ENCODE measurements at regions not wholly inside any gene's neighbourhood (a gene's known extent, or its start where the extent isn't known, plus 50 kb on each side); places are given as distances from the start of the nearest gene placed in this dataset.
"Not testable (repeated sequence)": the region's sequence is repeated elsewhere in the genome, so short reads cannot be mapped to it uniquely, and the experiment has no call there.

- DNase-seq: not testable (repeated sequence)
Observed at GRCh38 chr4:3967204-3967603, 201.0 kb downstream of the ADRA2C start.

GRCh38 chr4:3972626-3973025 lies 206.4 kb downstream of the ADRA2C start:
- DNase-seq: not testable (repeated sequence)

GRCh38 chr4:3973581-3974200 lies 207.5 kb downstream of the ADRA2C start:
- DNase-seq: not testable (repeated sequence)

GRCh38 chr4:3983518-3984125 lies 217.4 kb downstream of the ADRA2C start:
- not testable (repeated sequence) for DNase-seq

- not testable (repeated sequence) for DNase-seq
Observed at GRCh38 chr4:3984796-3985195, 218.6 kb downstream of the ADRA2C start.

- DNase-seq: not testable (repeated sequence)
Observed at GRCh38 chr4:3986412-3986811, 220.2 kb downstream of the ADRA2C start.

- DNase-seq: not testable (repeated sequence)
Observed at GRCh38 chr4:3997386-3997785, 229.3 kb downstream of the OTOP1 start.

GRCh38 chr4:4004036-4004435 lies 222.7 kb downstream of the OTOP1 start:
- DNase-seq: not testable (repeated sequence)

- DNase-seq: not testable (repeated sequence)
Observed at GRCh38 chr4:4004702-4005101, 222.0 kb downstream of the OTOP1 start.

- not testable (repeated sequence) for DNase-seq
Observed at GRCh38 chr4:4006356-4006755, 220.4 kb downstream of the OTOP1 start.

GRCh38 chr4:4019071-4019470 lies 207.7 kb downstream of the OTOP1 start:
- not testable (repeated sequence) for DNase-seq

- not testable (repeated sequence) for DNase-seq
Observed at GRCh38 chr4:4021161-4021560, 205.6 kb downstream of the OTOP1 start.

GRCh38 chr4:4026708-4027107 lies 200.0 kb downstream of the OTOP1 start:
- DNase-seq: not testable (repeated sequence)

- not testable (repeated sequence) for DNase-seq
Observed at GRCh38 chr4:4028752-4029151, 198.0 kb downstream of the OTOP1 start.

- DNase-seq: not testable (repeated sequence)
Observed at GRCh38 chr4:4030509-4030908, 196.2 kb downstream of the OTOP1 start.

GRCh38 chr4:4031446-4032135 lies 195.1 kb downstream of the OTOP1 start:
- not testable (repeated sequence) for DNase-seq

GRCh38 chr4:4032364-4032763 lies 194.4 kb downstream of the OTOP1 start:
- DNase-seq: not testable (repeated sequence)

GRCh38 chr4:4032801-4033605 lies 193.7 kb downstream of the OTOP1 start:
- DNase-seq: not testable (repeated sequence)

GRCh38 chr4:4037399-4038138 lies 189.2 kb downstream of the OTOP1 start:
- not testable (repeated sequence) for DNase-seq

- DNase-seq: not testable (repeated sequence)
Observed at GRCh38 chr4:4045823-4046222, 180.9 kb downstream of the OTOP1 start.

GRCh38 chr4:4046686-4047085 lies 180.0 kb downstream of the OTOP1 start:
- not testable (repeated sequence) for DNase-seq

GRCh38 chr4:4047202-4047601 lies 179.5 kb downstream of the OTOP1 start:
- DNase-seq: not testable (repeated sequence)

Measured in NCI-H1694 (cell line).